ENCODE measurements at regions not wholly inside any gene's neighbourhood (a gene's known extent, or its start where the extent isn't known, plus 50 kb on each side); places are given as distances from the start of the nearest gene placed in this dataset.

GRCh38 chr1:78437396-78437795 is 53.4 kb upstream of the PTGFR start:
- no peak for TF ChIP-seq CTCF (IDR thresholded peaks at IDR 0.05; ENCODE audit: insufficient read depth, low read length)
- no peak for TF ChIP-seq POLR2AphosphoS5 (IDR thresholded peaks at IDR 0.05; ENCODE audit: low read depth)
- TF ChIP-seq REST (IDR thresholded peaks at IDR 0.05; ENCODE audit: insufficient replicate concordance, low read depth) = no peak

Measured in HL-60 (cell line).